ENCODE measurements at regions not wholly inside any gene's neighbourhood (a gene's known extent, or its start where the extent isn't known, plus 50 kb on each side); places are given as distances from the start of the nearest gene placed in this dataset.

DNA sequence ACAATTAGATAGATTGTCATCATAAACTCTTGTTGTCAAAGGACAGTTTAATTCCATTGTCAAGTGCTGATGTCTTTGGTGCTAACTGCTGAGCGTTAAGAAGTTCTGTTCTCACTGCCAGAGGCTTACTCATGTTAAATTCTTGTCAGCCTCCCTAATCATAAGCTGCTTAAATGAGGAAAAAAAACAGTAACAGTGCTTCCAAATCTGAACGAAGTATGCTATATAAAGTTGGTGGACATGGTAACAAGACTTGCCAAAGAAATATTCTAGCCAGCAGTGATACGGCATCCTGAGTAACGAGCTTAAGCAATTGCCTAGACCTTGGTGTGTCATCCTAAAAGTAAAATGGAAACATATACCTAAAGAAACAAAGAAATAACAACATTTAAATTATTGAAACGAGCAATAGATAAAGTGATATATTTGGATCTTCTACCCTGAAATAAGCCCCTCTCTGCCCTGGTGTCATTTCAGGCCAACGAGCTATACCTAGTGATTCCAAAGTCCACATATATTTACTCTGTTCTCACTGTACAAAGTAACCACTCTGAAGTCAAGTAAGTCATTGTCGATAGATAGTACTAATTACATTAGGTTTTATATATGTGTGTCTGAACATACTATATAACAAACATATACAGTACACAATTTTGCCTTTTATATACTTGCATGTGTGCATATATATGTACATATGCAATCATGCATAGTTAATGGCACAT is 339.7 kb upstream of the HS3ST1 start (continued):
- TF ChIP-seq, protein P1, sequence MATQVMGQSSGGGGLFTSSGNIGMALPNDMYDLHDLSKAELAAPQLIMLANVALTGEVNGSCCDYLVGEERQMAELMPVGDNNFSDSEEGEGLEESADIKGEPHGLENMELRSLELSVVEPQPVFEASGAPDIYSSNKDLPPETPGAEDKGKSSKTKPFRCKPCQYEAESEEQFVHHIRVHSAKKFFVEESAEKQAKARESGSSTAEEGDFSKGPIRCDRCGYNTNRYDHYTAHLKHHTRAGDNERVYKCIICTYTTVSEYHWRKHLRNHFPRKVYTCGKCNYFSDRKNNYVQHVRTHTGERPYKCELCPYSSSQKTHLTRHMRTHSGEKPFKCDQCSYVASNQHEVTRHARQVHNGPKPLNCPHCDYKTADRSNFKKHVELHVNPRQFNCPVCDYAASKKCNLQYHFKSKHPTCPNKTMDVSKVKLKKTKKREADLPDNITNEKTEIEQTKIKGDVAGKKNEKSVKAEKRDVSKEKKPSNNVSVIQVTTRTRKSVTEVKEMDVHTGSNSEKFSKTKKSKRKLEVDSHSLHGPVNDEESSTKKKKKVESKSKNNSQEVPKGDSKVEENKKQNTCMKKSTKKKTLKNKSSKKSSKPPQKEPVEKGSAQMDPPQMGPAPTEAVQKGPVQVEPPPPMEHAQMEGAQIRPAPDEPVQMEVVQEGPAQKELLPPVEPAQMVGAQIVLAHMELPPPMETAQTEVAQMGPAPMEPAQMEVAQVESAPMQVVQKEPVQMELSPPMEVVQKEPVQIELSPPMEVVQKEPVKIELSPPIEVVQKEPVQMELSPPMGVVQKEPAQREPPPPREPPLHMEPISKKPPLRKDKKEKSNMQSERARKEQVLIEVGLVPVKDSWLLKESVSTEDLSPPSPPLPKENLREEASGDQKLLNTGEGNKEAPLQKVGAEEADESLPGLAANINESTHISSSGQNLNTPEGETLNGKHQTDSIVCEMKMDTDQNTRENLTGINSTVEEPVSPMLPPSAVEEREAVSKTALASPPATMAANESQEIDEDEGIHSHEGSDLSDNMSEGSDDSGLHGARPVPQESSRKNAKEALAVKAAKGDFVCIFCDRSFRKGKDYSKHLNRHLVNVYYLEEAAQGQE (IDR thresholded peaks at IDR 0.05; ENCODE audit: unreplicated experiment) = no peak
- TF ChIP-seq CREB1 (CRISPR knock-in tag; IDR thresholded peaks at IDR 0.05; ENCODE audit: low read depth) (no peak), EZH2phosphoT487 (IDR thresholded peaks at IDR 0.05; ENCODE audit: unreplicated experiment) (no peak)

- Histone ChIP-seq H3K9me2 (ENCODE audit: insufficient read depth) (no peaks in the 10 kb centered on the region), H3K27ac (ENCODE audit: low read depth) (no peak overlapping the region), H3F3A (replicated peaks; ENCODE audit: low read depth) (no peaks in the 10 kb centered on the region), H3K4me2 (no peak overlapping the region), H3K79me2 (replicated peaks; ENCODE audit: insufficient read depth) (no peaks in the 10 kb centered on the region), H4K20me1 (replicated peaks; ENCODE audit: insufficient read depth) (no peaks in the 10 kb centered on the region), H3K4me1 (ENCODE audit: insufficient read depth) (no peaks in the 10 kb centered on the region), H3K27me3 (ENCODE audit: insufficient read depth) (no peaks in the 10 kb centered on the region), H2AFZ (no peak overlapping the region), H3K4me3 (no peak overlapping the region), H3K36me3 (ENCODE audit: insufficient read depth) (no peaks in the 10 kb centered on the region)
- peak; percentile 83 for ATAC-seq
- peaks cover 7% of the 10 kb centered on the region; the same call in 2 of the 3 replicates for H3K4me1 Mint-ChIP-seq
- no peaks in the 10 kb centered on the region for H3K36me3 Mint-ChIP-seq (ENCODE audit: low read depth)
- H3K9me3 Mint-ChIP-seq = no peaks in the 10 kb centered on the region
- TF ChIP-seq POLR2AphosphoS5 (IDR thresholded peaks at IDR 0.05; ENCODE audit: low read depth) (no peak), JUNB (IDR thresholded peaks at IDR 0.05; ENCODE audit: unreplicated experiment) (no peak), CTCF (conservative IDR thresholded peaks at IDR 0.05; ENCODE audit: low read depth in 2 of 2) (peak; percentile 73 to 83), CREB1 (CRISPR knock-in tag; IDR thresholded peaks at IDR 0.05; ENCODE audit: low read depth) (no peak), ZNF114 (CRISPR knock-in tag; IDR thresholded peaks at IDR 0.05) (no peak)
- TF ChIP-seq, protein P2, sequence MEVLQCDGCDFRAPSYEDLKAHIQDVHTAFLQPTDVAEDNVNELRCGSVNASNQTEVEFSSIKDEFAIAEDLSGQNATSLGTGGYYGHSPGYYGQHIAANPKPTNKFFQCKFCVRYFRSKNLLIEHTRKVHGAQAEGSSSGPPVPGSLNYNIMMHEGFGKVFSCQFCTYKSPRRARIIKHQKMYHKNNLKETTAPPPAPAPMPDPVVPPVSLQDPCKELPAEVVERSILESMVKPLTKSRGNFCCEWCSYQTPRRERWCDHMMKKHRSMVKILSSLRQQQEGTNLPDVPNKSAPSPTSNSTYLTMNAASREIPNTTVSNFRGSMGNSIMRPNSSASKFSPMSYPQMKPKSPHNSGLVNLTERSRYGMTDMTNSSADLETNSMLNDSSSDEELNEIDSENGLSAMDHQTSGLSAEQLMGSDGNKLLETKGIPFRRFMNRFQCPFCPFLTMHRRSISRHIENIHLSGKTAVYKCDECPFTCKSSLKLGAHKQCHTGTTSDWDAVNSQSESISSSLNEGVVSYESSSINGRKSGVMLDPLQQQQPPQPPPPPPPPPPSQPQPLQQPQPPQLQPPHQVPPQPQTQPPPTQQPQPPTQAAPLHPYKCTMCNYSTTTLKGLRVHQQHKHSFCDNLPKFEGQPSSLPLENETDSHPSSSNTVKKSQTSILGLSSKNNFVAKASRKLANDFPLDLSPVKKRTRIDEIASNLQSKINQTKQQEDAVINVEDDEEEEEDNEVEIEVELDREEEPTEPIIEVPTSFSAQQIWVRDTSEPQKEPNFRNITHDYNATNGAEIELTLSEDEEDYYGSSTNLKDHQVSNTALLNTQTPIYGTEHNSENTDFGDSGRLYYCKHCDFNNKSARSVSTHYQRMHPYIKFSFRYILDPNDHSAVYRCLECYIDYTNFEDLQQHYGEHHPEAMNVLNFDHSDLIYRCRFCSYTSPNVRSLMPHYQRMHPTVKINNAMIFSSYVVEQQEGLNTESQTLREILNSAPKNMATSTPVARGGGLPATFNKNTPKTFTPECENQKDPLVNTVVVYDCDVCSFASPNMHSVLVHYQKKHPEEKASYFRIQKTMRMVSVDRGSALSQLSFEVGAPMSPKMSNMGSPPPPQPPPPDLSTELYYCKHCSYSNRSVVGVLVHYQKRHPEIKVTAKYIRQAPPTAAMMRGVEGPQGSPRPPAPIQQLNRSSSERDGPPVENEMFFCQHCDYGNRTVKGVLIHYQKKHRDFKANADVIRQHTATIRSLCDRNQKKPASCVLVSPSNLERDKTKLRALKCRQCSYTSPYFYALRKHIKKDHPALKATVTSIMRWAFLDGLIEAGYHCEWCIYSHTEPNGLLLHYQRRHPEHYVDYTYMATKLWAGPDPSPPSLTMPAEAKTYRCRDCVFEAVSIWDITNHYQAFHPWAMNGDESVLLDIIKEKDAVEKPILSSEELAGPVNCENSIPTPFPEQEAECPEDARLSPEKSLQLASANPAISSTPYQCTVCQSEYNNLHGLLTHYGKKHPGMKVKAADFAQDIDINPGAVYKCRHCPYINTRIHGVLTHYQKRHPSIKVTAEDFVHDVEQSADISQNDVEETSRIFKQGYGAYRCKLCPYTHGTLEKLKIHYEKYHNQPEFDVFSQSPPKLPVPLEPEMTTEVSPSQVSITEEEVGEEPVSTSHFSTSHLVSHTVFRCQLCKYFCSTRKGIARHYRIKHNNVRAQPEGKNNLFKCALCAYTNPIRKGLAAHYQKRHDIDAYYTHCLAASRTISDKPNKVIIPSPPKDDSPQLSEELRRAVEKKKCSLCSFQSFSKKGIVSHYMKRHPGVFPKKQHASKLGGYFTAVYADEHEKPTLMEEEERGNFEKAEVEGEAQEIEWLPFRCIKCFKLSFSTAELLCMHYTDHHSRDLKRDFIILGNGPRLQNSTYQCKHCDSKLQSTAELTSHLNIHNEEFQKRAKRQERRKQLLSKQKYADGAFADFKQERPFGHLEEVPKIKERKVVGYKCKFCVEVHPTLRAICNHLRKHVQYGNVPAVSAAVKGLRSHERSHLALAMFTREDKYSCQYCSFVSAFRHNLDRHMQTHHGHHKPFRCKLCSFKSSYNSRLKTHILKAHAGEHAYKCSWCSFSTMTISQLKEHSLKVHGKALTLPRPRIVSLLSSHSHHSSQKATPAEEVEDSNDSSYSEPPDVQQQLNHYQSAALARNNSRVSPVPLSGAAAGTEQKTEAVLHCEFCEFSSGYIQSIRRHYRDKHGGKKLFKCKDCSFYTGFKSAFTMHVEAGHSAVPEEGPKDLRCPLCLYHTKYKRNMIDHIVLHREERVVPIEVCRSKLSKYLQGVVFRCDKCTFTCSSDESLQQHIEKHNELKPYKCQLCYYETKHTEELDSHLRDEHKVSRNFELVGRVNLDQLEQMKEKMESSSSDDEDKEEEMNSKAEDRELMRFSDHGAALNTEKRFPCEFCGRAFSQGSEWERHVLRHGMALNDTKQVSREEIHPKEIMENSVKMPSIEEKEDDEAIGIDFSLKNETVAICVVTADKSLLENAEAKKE (CRISPR knock-in tag; IDR thresholded peaks at IDR 0.05) = no peak
- no peak overlapping the region for H3K4me3 Mint-ChIP-seq
- no peak overlapping the region for H3K27ac Mint-ChIP-seq
- H3K27me3 Mint-ChIP-seq (ENCODE audit: insufficient read depth, low read depth, poor library complexity) = no peaks in the 10 kb centered on the region
- DNase-seq (ENCODE audit: low spot score) = peak; percentile 78
Observed at GRCh38 chr4:11765849-11766453, 337.3 kb upstream of the HS3ST1 start.
